Transverse colon (tissue), 4 donors: ENCODE measurements at regions not wholly inside any gene's neighbourhood (a gene's known extent, or its start where the extent isn't known, plus 50 kb on each side); places are given as distances from the start of the nearest gene placed in this dataset.

Source experiments
- DNase-seq: peaks from one replicate; pipeline ENCODE4 v3.0.0-alpha.2; 2019
- H3K27ac ChIP-seq, 4 donors: fragments of 200-600 bp; sonication (generic); 2 replicates each; pipeline ENCODE4 v1.5.1; 2016 to 2018; ENCODE audit warnings: inconsistent platforms in 4 of 4
- H3K27me3 ChIP-seq: fragments of 200-600 bp; sonication (generic); 2 replicates; pipeline ENCODE4 v1.5.1; 2017; ENCODE audit warnings: inconsistent platforms
- H3K36me3 ChIP-seq, 4 donors: fragments of 200-600 bp; sonication (generic); 2 replicates each; pipeline ENCODE4 v1.5.1; 2017 to 2019; ENCODE audit warnings: inconsistent platforms in 4 of 4
- H3K4me1 ChIP-seq, 4 donors: fragments of 200-600 bp; sonication (generic); 2 replicates each; pipeline ENCODE4 v1.5.1; 2017 to 2020; ENCODE audit warnings: inconsistent platforms in 4 of 4
- H3K4me3 ChIP-seq, 4 donors: fragments of 200-600 bp; sonication (generic); 1 replicate in 1 of 4; 2 replicates in 3 of 4; pipeline versions ENCODE4 v1.5.1 to v1.6.1; 2017 to 2019; ENCODE audit warnings: inconsistent platforms in 4 of 4
- H3K9me3 ChIP-seq, 2 donors: fragments of 200-600 bp; sonication (generic); 2 replicates each; pipeline ENCODE4 v1.5.1; 2017 to 2019; ENCODE audit warnings: inconsistent platforms in 2 of 2
- EP300 ChIP-seq: sonication (generic); formaldehyde crosslinking; IDR thresholded peaks from one replicate; pipeline ENCODE4 v1.6.1; 2017; ENCODE audit warnings: antibody characterized with exemption, low read depth
- POLR2A ChIP-seq: fragments of 450-650 bp; IDR thresholded peaks from one replicate; pipeline ENCODE4 v1.6.1; 2016; ENCODE audit warnings: antibody characterized with exemption, mild to moderate bottlenecking, moderate library complexity
- POLR2AphosphoS5 ChIP-seq, 3 donors: sonication (generic); formaldehyde crosslinking; IDR thresholded peaks; one replicate each; pipeline ENCODE4 v1.6.1; 2016; ENCODE audit warnings: antibody characterized with exemption in 3 of 3
- WGBS, 2 donors: methylation state at CpG; one replicate each; pipeline ENCODE4 v1.1.5; 2018; ENCODE audit warnings: low coverage in 1 of 2; 5-methylcytosine and 5-hydroxymethylcytosine counted together
- in situ Hi-C, 4 donors: fragments of 200-750 bp; cut with MboI; loops; one replicate each; pipeline versions ENCODE4 v1.15.0 to v1.15.1; 2017; ENCODE audit warnings: low sequenced_read_pairs in 3 of 4, low pct_ligation_motif_present in 1 of 4, low pct_unique_long_range_greater_than_20kb in 1 of 4
- intact Hi-C: fragments of 100-400 bp; cut with DNase I; formaldehyde crosslinking; loops from one replicate; pipeline ENCODE4 v1.15.1; 2023; ENCODE audit warnings: low total_unique reads
- TF ChIP-seq, protein P1 (sequence below), 5 experiments: fragments of 200-600 bp in 3 of 5; fragments of 450-650 bp in 2 of 5; sonication (generic) in 3 of 5; IDR thresholded peaks; 1 replicate in 2 of 5; 2 replicates in 3 of 5; pipeline ENCODE4 v1.5.1; 2016 to 2017; ENCODE audit warnings: antibody characterized with exemption in 5 of 5, inconsistent platforms in 3 of 5, mild to moderate bottlenecking in 2 of 5, moderate library complexity in 1 of 5

GRCh38 chr6:137775227-137775626, 91.8 kb upstream of the TNFAIP3 start:
- WGBS, 2 donors = 78 to 79% methylated on average over 2 of the region's 2 CpGs
- H3K9me3 ChIP-seq = no peaks in the 10 kb centered on the region
- H3K36me3 ChIP-seq = no peaks in the 10 kb centered on the region
- no peak for DNase-seq
- no peak overlapping the region for H3K27ac ChIP-seq
- no peak for TF ChIP-seq POLR2AphosphoS5 (IDR thresholded peaks at IDR 0.05)
- in situ Hi-C loops (no loop called here), intact Hi-C loops (no loop called here)
- H3K4me1 ChIP-seq = peaks cover 2 to 6% (median 4%) of the 10 kb centered on the region in 4 donors
- no peaks in the 10 kb centered on the region for H3K27me3 ChIP-seq
- H3K4me3 ChIP-seq = no peak overlapping the region

DNA sequence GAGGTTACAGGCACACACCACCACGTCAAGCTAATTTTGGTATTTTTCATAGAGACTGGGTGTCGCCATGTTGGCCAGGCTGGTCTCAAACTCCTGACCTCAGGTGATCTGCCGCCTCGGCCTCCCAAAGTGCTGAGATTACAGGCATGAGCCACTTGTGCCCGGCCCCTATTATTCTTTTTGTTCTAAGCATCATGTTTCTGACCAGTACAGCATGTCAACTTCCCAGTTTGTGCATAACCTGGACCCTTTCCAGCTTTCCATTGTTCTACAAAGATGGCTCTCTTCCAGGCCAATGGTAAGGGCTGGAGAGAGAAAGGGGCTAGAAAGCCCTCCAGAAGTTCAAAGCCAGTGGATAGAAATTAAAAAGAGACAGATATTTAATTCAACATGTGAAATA, 91.3 kb upstream of the TNFAIP3 start:
- H3K36me3 ChIP-seq = no peaks in the 10 kb centered on the region
- intact Hi-C loops = no loop called here
- H3K27me3 ChIP-seq = no peaks in the 10 kb centered on the region
- DNase-seq = no peak
- H3K4me1 ChIP-seq = peaks cover 3 to 11% (median 5%) of the 10 kb centered on the region in 4 donors
- no peak for TF ChIP-seq EP300
- TF ChIP-seq, protein P1, sequence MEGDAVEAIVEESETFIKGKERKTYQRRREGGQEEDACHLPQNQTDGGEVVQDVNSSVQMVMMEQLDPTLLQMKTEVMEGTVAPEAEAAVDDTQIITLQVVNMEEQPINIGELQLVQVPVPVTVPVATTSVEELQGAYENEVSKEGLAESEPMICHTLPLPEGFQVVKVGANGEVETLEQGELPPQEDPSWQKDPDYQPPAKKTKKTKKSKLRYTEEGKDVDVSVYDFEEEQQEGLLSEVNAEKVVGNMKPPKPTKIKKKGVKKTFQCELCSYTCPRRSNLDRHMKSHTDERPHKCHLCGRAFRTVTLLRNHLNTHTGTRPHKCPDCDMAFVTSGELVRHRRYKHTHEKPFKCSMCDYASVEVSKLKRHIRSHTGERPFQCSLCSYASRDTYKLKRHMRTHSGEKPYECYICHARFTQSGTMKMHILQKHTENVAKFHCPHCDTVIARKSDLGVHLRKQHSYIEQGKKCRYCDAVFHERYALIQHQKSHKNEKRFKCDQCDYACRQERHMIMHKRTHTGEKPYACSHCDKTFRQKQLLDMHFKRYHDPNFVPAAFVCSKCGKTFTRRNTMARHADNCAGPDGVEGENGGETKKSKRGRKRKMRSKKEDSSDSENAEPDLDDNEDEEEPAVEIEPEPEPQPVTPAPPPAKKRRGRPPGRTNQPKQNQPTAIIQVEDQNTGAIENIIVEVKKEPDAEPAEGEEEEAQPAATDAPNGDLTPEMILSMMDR (IDR thresholded peaks at IDR 0.05) = no peak
- TF ChIP-seq POLR2A = no peak
- TF ChIP-seq POLR2AphosphoS5 (IDR thresholded peaks at IDR 0.05) = no peak
- no peak overlapping the region for H3K4me3 ChIP-seq
- peak overlapping the region in 1 of 4 donors; percentile 51 for H3K27ac ChIP-seq
- in situ Hi-C loops = no loop called here
- no peaks in the 10 kb centered on the region for H3K9me3 ChIP-seq
- WGBS, 2 donors = 75 to 90% methylated on average over 2 to 5 of the region's 5 CpGs

DNA sequence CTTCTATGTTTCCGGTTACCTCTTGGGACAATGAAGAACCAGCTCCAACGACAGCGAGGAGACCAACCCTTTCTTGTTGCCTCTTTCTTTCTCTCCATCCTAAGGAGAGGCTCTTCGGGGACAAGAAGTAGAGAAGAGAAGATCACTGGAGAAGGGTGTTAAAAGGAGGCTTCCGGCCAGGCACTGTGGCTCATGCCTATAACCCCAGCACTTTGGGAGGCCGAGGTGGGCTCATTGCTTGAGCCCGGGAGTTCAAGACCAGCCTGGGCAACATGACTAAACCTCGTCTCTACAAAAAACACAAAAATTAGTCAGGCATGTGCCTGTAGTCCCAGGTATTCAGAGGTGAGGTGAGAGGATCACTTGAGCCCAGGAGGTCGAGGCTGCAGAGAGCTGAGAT, 90.8 kb upstream of the TNFAIP3 start:
- 78 to 91% methylated on average over 9 of the region's 9 CpGs for WGBS, 2 donors
- H3K4me3 ChIP-seq = no peak overlapping the region
- in situ Hi-C loops = no loop called here
- TF ChIP-seq POLR2A (no peak), POLR2AphosphoS5 (IDR thresholded peaks at IDR 0.05) (no peak), EP300 (no peak)
- TF ChIP-seq, protein P1 (IDR thresholded peaks at IDR 0.05) = no peak
- H3K27me3 ChIP-seq = no peaks in the 10 kb centered on the region
- H3K27ac ChIP-seq = peak overlapping the region; percentile 38 to 51 (median 48)
- no peaks in the 10 kb centered on the region for H3K36me3 ChIP-seq
- no peaks in the 10 kb centered on the region for H3K9me3 ChIP-seq
- no peak for DNase-seq
- intact Hi-C loops = no loop called here
- H3K4me1 ChIP-seq = peaks cover 3 to 16% (median 5%) of the 10 kb centered on the region in 4 donors

DNA sequence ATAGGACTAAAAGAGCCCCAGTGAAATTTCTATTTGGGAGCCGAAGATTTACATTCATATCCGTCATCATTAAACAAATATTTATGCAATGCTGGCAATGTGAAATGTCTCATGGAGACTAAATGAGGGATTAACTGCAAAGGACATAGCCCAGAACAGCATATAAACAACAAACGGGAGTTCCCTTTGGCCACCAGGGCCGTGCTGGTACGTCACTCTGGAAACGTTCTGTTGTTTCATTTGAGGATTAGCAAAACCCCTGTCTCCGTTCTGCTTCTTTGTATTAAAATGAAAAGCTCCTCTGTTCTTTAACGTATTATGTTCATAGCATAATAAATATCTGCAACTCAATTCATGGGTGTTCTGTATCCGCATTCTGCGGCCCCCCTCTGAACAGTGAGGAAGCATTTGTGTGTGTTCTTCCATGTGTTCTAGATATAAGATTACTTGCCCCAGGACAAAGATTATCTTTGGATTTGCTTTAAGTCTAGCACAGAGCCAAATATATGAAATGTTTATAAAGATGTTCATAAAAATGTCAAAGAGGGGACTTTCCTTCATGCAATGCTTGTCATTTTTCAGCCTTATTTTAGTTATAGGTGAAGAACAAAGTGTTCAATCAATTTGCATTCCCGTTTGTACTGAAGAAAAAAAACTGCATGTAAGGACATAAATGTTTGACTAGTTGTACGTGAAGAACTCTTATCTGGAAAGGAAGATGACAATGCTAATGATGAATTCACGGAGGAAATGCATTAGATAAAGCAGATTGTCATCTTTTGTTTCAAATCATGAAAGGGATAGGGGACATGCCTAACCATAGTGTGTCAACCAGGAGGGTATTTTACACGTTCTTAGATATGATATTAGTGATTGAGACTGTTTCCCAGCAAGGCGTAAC, 90.0 kb upstream of the TNFAIP3 start:
- Histone ChIP-seq H3K27me3 (no peaks in the 10 kb centered on the region), H3K4me1 (peaks cover 3 to 18% (median 5%) of the 10 kb centered on the region in 4 donors), H3K4me3 (no peak overlapping the region), H3K36me3 (no peaks in the 10 kb centered on the region), H3K27ac (peak overlapping the region; percentile 38 to 51 (median 48)), H3K9me3 (no peaks in the 10 kb centered on the region)
- peak; percentile 43 to 59 (median 51) for TF ChIP-seq POLR2AphosphoS5 (IDR thresholded peaks at IDR 0.05)
- TF ChIP-seq EP300 = no peak
- intact Hi-C loops = no loop called here
- in situ Hi-C loops = no loop called here
- peak; percentile 22 for DNase-seq
- WGBS, 2 donors = 56 to 59% methylated on average over 14 to 15 of the region's 15 CpGs

DNA sequence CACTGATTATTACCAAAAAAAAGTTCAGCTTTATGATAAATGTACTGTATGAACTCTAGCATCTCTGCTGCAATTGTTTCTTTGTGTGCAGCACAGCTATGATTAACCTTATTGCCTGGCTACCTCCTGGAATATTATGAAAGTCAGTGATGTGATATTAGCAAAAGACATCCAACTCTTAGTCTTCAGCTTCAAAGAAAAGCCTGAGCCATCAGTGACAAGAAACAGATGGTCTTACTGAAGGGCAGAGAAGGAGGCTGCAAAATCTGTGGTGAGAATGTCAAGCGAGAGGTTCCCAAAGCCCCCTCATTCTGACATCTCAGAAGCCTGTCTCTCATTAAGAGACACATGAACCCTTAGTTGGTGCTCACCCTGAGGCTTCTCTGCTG, 89.4 kb upstream of the TNFAIP3 start:
- in situ Hi-C loops = no loop called here
- WGBS, 2 donors = 88 to 90% methylated on average over 1 of the region's 1 CpG
- no peak overlapping the region for H3K4me3 ChIP-seq

More for the DNA sequence above, 89.4 kb upstream of the TNFAIP3 start:
- H3K36me3 ChIP-seq = no peaks in the 10 kb centered on the region
- peaks cover 3 to 18% (median 5%) of the 10 kb centered on the region in 4 donors for H3K4me1 ChIP-seq
- no peak for DNase-seq
- intact Hi-C loops = no loop called here
- peak overlapping the region; percentile 38 to 51 (median 48) for H3K27ac ChIP-seq
- H3K9me3 ChIP-seq = no peaks in the 10 kb centered on the region
- H3K27me3 ChIP-seq = no peaks in the 10 kb centered on the region
- TF ChIP-seq, protein P1 (IDR thresholded peaks at IDR 0.05) = no peak
- TF ChIP-seq POLR2A (no peak), EP300 (no peak), POLR2AphosphoS5 (IDR thresholded peaks at IDR 0.05) (no peak)
